ENCODE measurements at regions not wholly inside any gene's neighbourhood (a gene's known extent, or its start where the extent isn't known, plus 50 kb on each side); places are given as distances from the start of the nearest gene placed in this dataset.

- no peaks in the 10 kb centered on the region for H3K4me1 ChIP-seq (replicated peaks in 1 of 2)
- DNase-seq = no peak
- H3K27me3 ChIP-seq = peaks cover 3% of the 10 kb centered on the region
- H3K9me3 ChIP-seq (replicated peaks in 1 of 3) = no peaks in the 10 kb centered on the region
- TF ChIP-seq, protein P1, sequence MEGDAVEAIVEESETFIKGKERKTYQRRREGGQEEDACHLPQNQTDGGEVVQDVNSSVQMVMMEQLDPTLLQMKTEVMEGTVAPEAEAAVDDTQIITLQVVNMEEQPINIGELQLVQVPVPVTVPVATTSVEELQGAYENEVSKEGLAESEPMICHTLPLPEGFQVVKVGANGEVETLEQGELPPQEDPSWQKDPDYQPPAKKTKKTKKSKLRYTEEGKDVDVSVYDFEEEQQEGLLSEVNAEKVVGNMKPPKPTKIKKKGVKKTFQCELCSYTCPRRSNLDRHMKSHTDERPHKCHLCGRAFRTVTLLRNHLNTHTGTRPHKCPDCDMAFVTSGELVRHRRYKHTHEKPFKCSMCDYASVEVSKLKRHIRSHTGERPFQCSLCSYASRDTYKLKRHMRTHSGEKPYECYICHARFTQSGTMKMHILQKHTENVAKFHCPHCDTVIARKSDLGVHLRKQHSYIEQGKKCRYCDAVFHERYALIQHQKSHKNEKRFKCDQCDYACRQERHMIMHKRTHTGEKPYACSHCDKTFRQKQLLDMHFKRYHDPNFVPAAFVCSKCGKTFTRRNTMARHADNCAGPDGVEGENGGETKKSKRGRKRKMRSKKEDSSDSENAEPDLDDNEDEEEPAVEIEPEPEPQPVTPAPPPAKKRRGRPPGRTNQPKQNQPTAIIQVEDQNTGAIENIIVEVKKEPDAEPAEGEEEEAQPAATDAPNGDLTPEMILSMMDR (IDR thresholded peaks at IDR 0.05) = no peak
- no peak for TF ChIP-seq POLR2A (IDR thresholded peaks at IDR 0.05)
- H3K36me3 ChIP-seq (replicated peaks in 1 of 2) = no peaks in the 10 kb centered on the region
- H3K4me3 ChIP-seq = no peak overlapping the region
- intact Hi-C loops (cut with DNase I) = no loop called here
- WGBS, 4 donors = 75 to 90% (median 80%) methylated on average over 2 of the region's 2 CpGs
- H3K27ac ChIP-seq = no peak overlapping the region
Observed at GRCh38 chr2:204274429-204274828, 270.8 kb upstream of the PARD3B start.

- H3K4me1 ChIP-seq (replicated peaks in 1 of 2) = no peaks in the 10 kb centered on the region
- WGBS, 4 donors = 79 to 93% (median 84%) methylated on average over 2 of the region's 2 CpGs
- H3K9me3 ChIP-seq (replicated peaks in 1 of 3) = no peaks in the 10 kb centered on the region
- H3K4me3 ChIP-seq = no peak overlapping the region
- DNase-seq = no peak
- TF ChIP-seq, protein P1 (IDR thresholded peaks at IDR 0.05) = no peak
- no peak for TF ChIP-seq POLR2A (IDR thresholded peaks at IDR 0.05)
- no peak overlapping the region for H3K27ac ChIP-seq
- H3K27me3 ChIP-seq = peaks cover 2% of the 10 kb centered on the region
- intact Hi-C loops (cut with DNase I) = no loop called here
- no peaks in the 10 kb centered on the region for H3K36me3 ChIP-seq (replicated peaks in 1 of 2)
Observed at GRCh38 chr2:204274991-204275390, 270.3 kb upstream of the PARD3B start.

DNA sequence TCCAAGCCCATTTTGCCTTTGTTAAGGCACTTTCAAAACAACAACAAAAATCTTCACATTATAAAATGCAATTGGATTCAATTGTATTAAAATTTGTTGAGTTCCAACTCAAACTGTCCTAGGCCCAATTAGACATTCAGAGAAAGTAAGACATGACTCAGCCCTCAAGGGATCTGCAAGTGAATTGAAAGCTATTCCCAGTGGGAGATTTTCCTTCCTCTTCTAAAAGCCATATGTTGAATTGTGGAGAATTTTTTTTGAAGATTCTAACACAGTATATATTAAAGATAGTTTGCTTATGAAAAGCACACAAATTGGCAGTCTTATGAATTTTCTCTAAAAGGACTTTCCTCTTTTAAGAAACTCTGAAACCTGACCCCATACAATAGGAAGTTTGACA lies 268.0 kb upstream of the PARD3B start:
- Histone ChIP-seq H3K9me3 (replicated peaks in 1 of 3) (no peaks in the 10 kb centered on the region), H3K4me1 (replicated peaks in 1 of 2) (no peaks in the 10 kb centered on the region), H3K36me3 (replicated peaks in 1 of 2) (no peaks in the 10 kb centered on the region), H3K27ac (no peak overlapping the region), H3K27me3 (no peaks in the 10 kb centered on the region), H3K4me3 (no peak overlapping the region)
- intact Hi-C loops (cut with DNase I) = no loop called here
- TF ChIP-seq, protein P1 (IDR thresholded peaks at IDR 0.05) = no peak
- no peak for TF ChIP-seq POLR2A (IDR thresholded peaks at IDR 0.05)
- DNase-seq = no peak

- no peaks in the 10 kb centered on the region for H3K4me1 ChIP-seq (replicated peaks in 1 of 2)
- H3K9me3 ChIP-seq (replicated peaks in 1 of 3) = no peaks in the 10 kb centered on the region
- TF ChIP-seq POLR2A (IDR thresholded peaks at IDR 0.05) = no peak
- TF ChIP-seq, protein P1 (IDR thresholded peaks at IDR 0.05) = no peak
- no peak overlapping the region for H3K27ac ChIP-seq
- no peaks in the 10 kb centered on the region for H3K27me3 ChIP-seq
- no peak overlapping the region for H3K4me3 ChIP-seq
- no peak for DNase-seq
- intact Hi-C loops (cut with DNase I) = no loop called here
- H3K36me3 ChIP-seq (replicated peaks in 1 of 2) = no peaks in the 10 kb centered on the region
- 70 to 86% (median 74%) methylated on average over 1 of the region's 1 CpG for WGBS, 4 donors
Observed at GRCh38 chr2:204278454-204278853, 266.8 kb upstream of the PARD3B start.
